Activated CD4-positive, alpha-beta T cell treated with anti-CD3 and anti-CD28 coated beads, Interleukin-2, amount 10 ng/mL, durations not matched to agents 24 days and 14 days (primary cell): ENCODE measurements at regions not wholly inside any gene's neighbourhood (a gene's known extent, or its start where the extent isn't known, plus 50 kb on each side); places are given as distances from the start of the nearest gene placed in this dataset.

Source experiments
- DNase-seq: peaks from one replicate; pipeline ENCODE4 v3.0.0; 2022
- H3K27ac Mint-ChIP-seq: one replicate; pipeline ENCODE4 v1.8.0; 2022; ENCODE audit warnings: mild to moderate bottlenecking, mixed read lengths
- H3K27me3 Mint-ChIP-seq: one replicate; pipeline ENCODE4 v1.8.0; 2022; ENCODE audit warnings: mixed read lengths
- H3K36me3 Mint-ChIP-seq: one replicate; pipeline ENCODE4 v1.8.0; 2022; ENCODE audit warnings: low read depth, mild to moderate bottlenecking, mixed read lengths
- H3K4me1 Mint-ChIP-seq: one replicate; pipeline ENCODE4 v1.8.0; 2021; ENCODE audit warnings: mixed read lengths
- H3K4me3 Mint-ChIP-seq: one replicate; pipeline ENCODE4 v1.8.0; 2022; ENCODE audit warnings: mild to moderate bottlenecking, moderate library complexity, mixed read lengths
- H3K9me3 Mint-ChIP-seq: one replicate; pipeline ENCODE4 v1.8.0; 2021; ENCODE audit warnings: mixed read lengths
- intact Hi-C: fragments of 100-400 bp; cut with micrococcal nuclease; formaldehyde crosslinking; loops from one replicate; pipeline ENCODE4 v1.15.1; 2023

GRCh38 chr16:79972053-79972704, 371.6 kb upstream of the MAF start:
- no peak overlapping the region for H3K27ac Mint-ChIP-seq
- DNase-seq: no peak
- no peaks in the 10 kb centered on the region for H3K4me1 Mint-ChIP-seq
- H3K36me3 Mint-ChIP-seq: no peaks in the 10 kb centered on the region
- no peaks in the 10 kb centered on the region for H3K9me3 Mint-ChIP-seq
- H3K4me3 Mint-ChIP-seq: no peak overlapping the region
- H3K27me3 Mint-ChIP-seq: peaks cover 2% of the 10 kb centered on the region
- intact Hi-C loops: no loop called here

GRCh38 chr16:79971237-79971572, 370.7 kb upstream of the MAF start:
- DNase-seq: no peak
- Mint-ChIP-seq H3K4me1 (no peaks in the 10 kb centered on the region), H3K4me3 (no peak overlapping the region), H3K27me3 (no peaks in the 10 kb centered on the region), H3K27ac (no peak overlapping the region), H3K9me3 (no peaks in the 10 kb centered on the region), H3K36me3 (no peaks in the 10 kb centered on the region)
- intact Hi-C loops: no loop called here

- intact Hi-C loops: no loop called here
- H3K4me1 Mint-ChIP-seq: no peaks in the 10 kb centered on the region
- no peaks in the 10 kb centered on the region for H3K36me3 Mint-ChIP-seq
- H3K27me3 Mint-ChIP-seq: peaks cover under 1% of the 10 kb centered on the region
- H3K9me3 Mint-ChIP-seq: no peaks in the 10 kb centered on the region
- DNase-seq: no peak
- no peak overlapping the region for H3K4me3 Mint-ChIP-seq
- no peak overlapping the region for H3K27ac Mint-ChIP-seq
Observed at GRCh38 chr16:79970551-79971236, 370.2 kb upstream of the MAF start.

GRCh38 chr16:79970087-79970486, 369.6 kb upstream of the MAF start:
- Mint-ChIP-seq H3K36me3 (no peaks in the 10 kb centered on the region), H3K27ac (no peak overlapping the region), H3K4me1 (no peaks in the 10 kb centered on the region), H3K4me3 (no peak overlapping the region), H3K27me3 (peaks cover 2% of the 10 kb centered on the region), H3K9me3 (no peaks in the 10 kb centered on the region)
- no peak for DNase-seq
- intact Hi-C loops: no loop called here

- no peaks in the 10 kb centered on the region for H3K4me1 Mint-ChIP-seq
- H3K4me3 Mint-ChIP-seq: no peak overlapping the region
- intact Hi-C loops: no loop called here
- H3K27me3 Mint-ChIP-seq: peaks cover 2% of the 10 kb centered on the region
- DNase-seq: no peak
- no peaks in the 10 kb centered on the region for H3K9me3 Mint-ChIP-seq
- H3K27ac Mint-ChIP-seq: no peak overlapping the region
- no peaks in the 10 kb centered on the region for H3K36me3 Mint-ChIP-seq
Observed at GRCh38 chr16:79969458-79969857, 368.9 kb upstream of the MAF start.

- no peaks in the 10 kb centered on the region for H3K4me1 Mint-ChIP-seq
- H3K27me3 Mint-ChIP-seq: peaks cover 2% of the 10 kb centered on the region
- no peak overlapping the region for H3K27ac Mint-ChIP-seq
- no peak overlapping the region for H3K4me3 Mint-ChIP-seq
- intact Hi-C loops: no loop called here
- no peak for DNase-seq
- no peaks in the 10 kb centered on the region for H3K36me3 Mint-ChIP-seq
- no peaks in the 10 kb centered on the region for H3K9me3 Mint-ChIP-seq
Observed at GRCh38 chr16:79966226-79966625, 365.7 kb upstream of the MAF start.

- Mint-ChIP-seq H3K27ac (no peak overlapping the region), H3K36me3 (no peaks in the 10 kb centered on the region), H3K4me3 (no peak overlapping the region), H3K9me3 (peaks cover 3% of the 10 kb centered on the region), H3K27me3 (peaks cover 4% of the 10 kb centered on the region), H3K4me1 (no peaks in the 10 kb centered on the region)
- intact Hi-C loops: no loop called here
- no peak for DNase-seq
Observed at GRCh38 chr16:79965718-79966117, 365.2 kb upstream of the MAF start.

- Mint-ChIP-seq H3K27ac (no peak overlapping the region), H3K4me3 (no peak overlapping the region), H3K4me1 (no peaks in the 10 kb centered on the region), H3K9me3 (peaks cover 3% of the 10 kb centered on the region), H3K36me3 (no peaks in the 10 kb centered on the region), H3K27me3 (peaks cover 4% of the 10 kb centered on the region)
- intact Hi-C loops: no loop called here
- DNase-seq: no peak
Observed at GRCh38 chr16:79964104-79964503, 363.6 kb upstream of the MAF start.

- no peak for DNase-seq
- peaks cover 4% of the 10 kb centered on the region for H3K27me3 Mint-ChIP-seq
- H3K36me3 Mint-ChIP-seq: no peaks in the 10 kb centered on the region
- no peaks in the 10 kb centered on the region for H3K4me1 Mint-ChIP-seq
- intact Hi-C loops: no loop called here
- no peak overlapping the region for H3K4me3 Mint-ChIP-seq
- peaks cover 3% of the 10 kb centered on the region for H3K9me3 Mint-ChIP-seq
- H3K27ac Mint-ChIP-seq: no peak overlapping the region
Observed at GRCh38 chr16:79962962-79963361, 362.4 kb upstream of the MAF start.

GRCh38 chr16:79959226-79959625, 358.7 kb upstream of the MAF start:
- H3K36me3 Mint-ChIP-seq: no peaks in the 10 kb centered on the region
- intact Hi-C loops: no loop called here
- H3K27me3 Mint-ChIP-seq: peaks cover 4% of the 10 kb centered on the region
- H3K9me3 Mint-ChIP-seq: peaks cover 7% of the 10 kb centered on the region
- no peak for DNase-seq
- no peak overlapping the region for H3K27ac Mint-ChIP-seq
- no peaks in the 10 kb centered on the region for H3K4me1 Mint-ChIP-seq
- H3K4me3 Mint-ChIP-seq: no peak overlapping the region

- no peak overlapping the region for H3K4me3 Mint-ChIP-seq
- H3K27me3 Mint-ChIP-seq: peaks cover 3% of the 10 kb centered on the region
- no peak overlapping the region for H3K27ac Mint-ChIP-seq
- no peak for DNase-seq
- H3K4me1 Mint-ChIP-seq: no peaks in the 10 kb centered on the region
- H3K36me3 Mint-ChIP-seq: no peaks in the 10 kb centered on the region
- peaks cover 4% of the 10 kb centered on the region for H3K9me3 Mint-ChIP-seq
- intact Hi-C loops: no loop called here
Observed at GRCh38 chr16:79954921-79955705, 354.6 kb upstream of the MAF start.

- H3K27me3 Mint-ChIP-seq: peaks cover 12% of the 10 kb centered on the region
- no peak overlapping the region for H3K27ac Mint-ChIP-seq
- no peak for DNase-seq
- intact Hi-C loops: no loop called here
- no peak overlapping the region for H3K4me3 Mint-ChIP-seq
- H3K4me1 Mint-ChIP-seq: peaks cover 3% of the 10 kb centered on the region
- peaks cover 1% of the 10 kb centered on the region for H3K9me3 Mint-ChIP-seq
- no peaks in the 10 kb centered on the region for H3K36me3 Mint-ChIP-seq
Observed at GRCh38 chr16:79950932-79951719, 350.6 kb upstream of the MAF start.

GRCh38 chr16:79949417-79949816, 348.9 kb upstream of the MAF start:
- H3K4me1 Mint-ChIP-seq: peaks cover 3% of the 10 kb centered on the region
- no peak overlapping the region for H3K4me3 Mint-ChIP-seq
- DNase-seq: no peak
- peaks cover 14% of the 10 kb centered on the region for H3K27me3 Mint-ChIP-seq
- intact Hi-C loops: no loop called here
- no peak overlapping the region for H3K27ac Mint-ChIP-seq
- no peaks in the 10 kb centered on the region for H3K36me3 Mint-ChIP-seq
- no peaks in the 10 kb centered on the region for H3K9me3 Mint-ChIP-seq

GRCh38 chr16:79947771-79948170, 347.2 kb upstream of the MAF start:
- no peak for DNase-seq
- H3K4me3 Mint-ChIP-seq: no peak overlapping the region
- H3K36me3 Mint-ChIP-seq: no peaks in the 10 kb centered on the region
- no peaks in the 10 kb centered on the region for H3K9me3 Mint-ChIP-seq
- intact Hi-C loops: no loop called here
- H3K4me1 Mint-ChIP-seq: peaks cover 3% of the 10 kb centered on the region
- H3K27me3 Mint-ChIP-seq: peaks cover 14% of the 10 kb centered on the region
- no peak overlapping the region for H3K27ac Mint-ChIP-seq
